ENCODE measurements at regions not wholly inside any gene's neighbourhood (a gene's known extent, or its start where the extent isn't known, plus 50 kb on each side); places are given as distances from the start of the nearest gene placed in this dataset.

GRCh38 chr14:34233619-34234018 is 228.4 kb downstream of the SPTSSA start:
- no peak for TF ChIP-seq EZH2phosphoT487 (IDR thresholded peaks at IDR 0.05; ENCODE audit: low read depth)
- TF ChIP-seq, protein P1, sequence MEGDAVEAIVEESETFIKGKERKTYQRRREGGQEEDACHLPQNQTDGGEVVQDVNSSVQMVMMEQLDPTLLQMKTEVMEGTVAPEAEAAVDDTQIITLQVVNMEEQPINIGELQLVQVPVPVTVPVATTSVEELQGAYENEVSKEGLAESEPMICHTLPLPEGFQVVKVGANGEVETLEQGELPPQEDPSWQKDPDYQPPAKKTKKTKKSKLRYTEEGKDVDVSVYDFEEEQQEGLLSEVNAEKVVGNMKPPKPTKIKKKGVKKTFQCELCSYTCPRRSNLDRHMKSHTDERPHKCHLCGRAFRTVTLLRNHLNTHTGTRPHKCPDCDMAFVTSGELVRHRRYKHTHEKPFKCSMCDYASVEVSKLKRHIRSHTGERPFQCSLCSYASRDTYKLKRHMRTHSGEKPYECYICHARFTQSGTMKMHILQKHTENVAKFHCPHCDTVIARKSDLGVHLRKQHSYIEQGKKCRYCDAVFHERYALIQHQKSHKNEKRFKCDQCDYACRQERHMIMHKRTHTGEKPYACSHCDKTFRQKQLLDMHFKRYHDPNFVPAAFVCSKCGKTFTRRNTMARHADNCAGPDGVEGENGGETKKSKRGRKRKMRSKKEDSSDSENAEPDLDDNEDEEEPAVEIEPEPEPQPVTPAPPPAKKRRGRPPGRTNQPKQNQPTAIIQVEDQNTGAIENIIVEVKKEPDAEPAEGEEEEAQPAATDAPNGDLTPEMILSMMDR (IDR thresholded peaks at IDR 0.05; ENCODE audit: low read depth, low read length), result no peak

All from OCI-LY3 (cell line).